ENCODE measurements at regions not wholly inside any gene's neighbourhood (a gene's known extent, or its start where the extent isn't known, plus 50 kb on each side); places are given as distances from the start of the nearest gene placed in this dataset.

DNA sequence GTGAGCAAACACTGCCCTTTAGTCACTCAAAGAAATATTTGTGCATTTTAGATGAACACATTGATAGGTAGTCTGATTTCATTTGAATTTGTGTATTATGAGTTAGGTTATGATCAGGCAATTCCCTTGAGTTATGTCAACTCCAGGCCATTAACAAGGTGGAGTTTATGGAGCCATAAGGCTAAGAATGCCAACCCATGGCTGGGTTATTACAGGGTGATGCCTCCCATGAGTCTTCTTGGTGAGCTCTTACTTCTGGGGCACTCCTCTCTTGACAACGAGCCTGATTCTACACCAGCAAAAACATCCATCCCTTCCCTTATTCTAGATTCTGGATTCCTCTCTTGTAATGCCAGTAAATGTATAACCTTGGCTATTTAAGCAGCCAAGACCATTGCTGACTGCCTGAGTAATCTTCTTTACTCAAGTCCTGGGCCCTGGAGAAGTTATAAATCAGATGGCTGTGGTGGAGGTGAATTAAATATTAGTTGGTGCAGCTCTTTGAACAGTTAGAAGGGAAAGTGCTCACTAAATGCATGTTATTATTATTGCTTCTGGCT is 645.7 kb upstream of the TENM4 start:
- Histone ChIP-seq H3K4me1 (no peaks in the 10 kb centered on the region), H3K4me3 (no peak overlapping the region), H3K36me3 (no peaks in the 10 kb centered on the region), H3K27ac (no peak overlapping the region), H3K9me3 (no peaks in the 10 kb centered on the region), H3K27me3 (no peaks in the 10 kb centered on the region)
- TF ChIP-seq, protein P1, sequence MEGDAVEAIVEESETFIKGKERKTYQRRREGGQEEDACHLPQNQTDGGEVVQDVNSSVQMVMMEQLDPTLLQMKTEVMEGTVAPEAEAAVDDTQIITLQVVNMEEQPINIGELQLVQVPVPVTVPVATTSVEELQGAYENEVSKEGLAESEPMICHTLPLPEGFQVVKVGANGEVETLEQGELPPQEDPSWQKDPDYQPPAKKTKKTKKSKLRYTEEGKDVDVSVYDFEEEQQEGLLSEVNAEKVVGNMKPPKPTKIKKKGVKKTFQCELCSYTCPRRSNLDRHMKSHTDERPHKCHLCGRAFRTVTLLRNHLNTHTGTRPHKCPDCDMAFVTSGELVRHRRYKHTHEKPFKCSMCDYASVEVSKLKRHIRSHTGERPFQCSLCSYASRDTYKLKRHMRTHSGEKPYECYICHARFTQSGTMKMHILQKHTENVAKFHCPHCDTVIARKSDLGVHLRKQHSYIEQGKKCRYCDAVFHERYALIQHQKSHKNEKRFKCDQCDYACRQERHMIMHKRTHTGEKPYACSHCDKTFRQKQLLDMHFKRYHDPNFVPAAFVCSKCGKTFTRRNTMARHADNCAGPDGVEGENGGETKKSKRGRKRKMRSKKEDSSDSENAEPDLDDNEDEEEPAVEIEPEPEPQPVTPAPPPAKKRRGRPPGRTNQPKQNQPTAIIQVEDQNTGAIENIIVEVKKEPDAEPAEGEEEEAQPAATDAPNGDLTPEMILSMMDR (IDR thresholded peaks at IDR 0.05): no peak
- no peak for DNase-seq
- intact Hi-C loops (cut with DNase I; ENCODE audit: low total_unique reads): no loop called here

DNA sequence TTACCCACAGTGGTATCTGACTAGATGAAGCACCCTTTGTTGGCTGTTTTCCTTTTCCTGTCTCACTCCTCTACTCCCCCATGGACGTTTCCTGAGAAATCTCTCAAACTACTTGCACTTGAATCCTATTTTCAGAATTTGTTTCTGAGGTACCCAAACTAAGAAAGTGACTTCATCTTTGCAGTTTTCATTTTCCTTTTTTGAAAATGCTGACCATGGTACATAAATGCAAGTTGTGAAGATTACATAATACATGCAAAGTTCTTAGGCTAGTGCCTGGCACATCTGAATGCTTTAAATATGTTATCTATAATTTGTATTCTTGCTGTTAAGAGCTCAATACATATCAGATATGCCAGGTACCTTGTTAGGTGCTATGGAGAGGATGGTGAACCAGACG is 644.7 kb upstream of the TENM4 start:
- H3K4me3 ChIP-seq: no peak overlapping the region

GRCh38 chr11:80084608-80085007 is 643.8 kb upstream of the TENM4 start:
- H3K27me3 ChIP-seq: no peaks in the 10 kb centered on the region
- H3K4me3 ChIP-seq: no peak overlapping the region
- H3K27ac ChIP-seq: no peak overlapping the region
- intact Hi-C loops (cut with DNase I; ENCODE audit: low total_unique reads): no loop called here
- H3K4me1 ChIP-seq: no peaks in the 10 kb centered on the region
- no peaks in the 10 kb centered on the region for H3K36me3 ChIP-seq
- no peak for DNase-seq
- TF ChIP-seq, protein P1 (IDR thresholded peaks at IDR 0.05): no peak
- no peaks in the 10 kb centered on the region for H3K9me3 ChIP-seq

More for the DNA sequence above, 644.7 kb upstream of the TENM4 start:
- Histone ChIP-seq H3K27me3 (no peaks in the 10 kb centered on the region), H3K27ac (no peak overlapping the region), H3K9me3 (no peaks in the 10 kb centered on the region), H3K36me3 (no peaks in the 10 kb centered on the region), H3K4me1 (no peaks in the 10 kb centered on the region)
- TF ChIP-seq, protein P1 (IDR thresholded peaks at IDR 0.05): no peak
- intact Hi-C loops (cut with DNase I; ENCODE audit: low total_unique reads): no loop called here
- DNase-seq: no peak

DNA sequence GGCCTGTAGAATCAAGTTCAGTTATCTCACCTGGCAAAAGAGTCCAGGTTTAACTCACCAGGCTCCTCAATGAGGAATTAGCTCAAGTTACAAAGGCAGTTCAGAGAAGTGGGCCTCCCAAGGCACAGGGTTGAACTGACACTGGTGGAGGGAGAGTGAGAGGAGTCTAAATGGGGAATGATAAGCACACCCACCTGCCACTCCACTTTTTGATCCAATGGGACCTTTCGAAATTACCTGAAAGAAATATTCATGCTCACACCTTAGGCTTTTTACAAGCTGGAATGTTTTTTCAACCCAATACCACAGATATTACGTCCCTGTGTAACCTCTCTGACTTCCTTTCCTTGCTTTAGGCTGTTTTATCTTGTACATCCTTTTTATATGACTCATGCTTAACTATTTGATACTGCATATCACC is 642.7 kb upstream of the TENM4 start:
- intact Hi-C loops (cut with DNase I; ENCODE audit: low total_unique reads): no loop called here

GRCh38 chr11:80082406-80082805 is 641.6 kb upstream of the TENM4 start:
- DNase-seq: no peak
- H3K36me3 ChIP-seq: no peaks in the 10 kb centered on the region
- H3K9me3 ChIP-seq: no peaks in the 10 kb centered on the region
- intact Hi-C loops (cut with DNase I; ENCODE audit: low total_unique reads): no loop called here
- H3K27me3 ChIP-seq: no peaks in the 10 kb centered on the region
- no peak overlapping the region for H3K27ac ChIP-seq
- H3K4me3 ChIP-seq: no peak overlapping the region
- TF ChIP-seq, protein P1 (IDR thresholded peaks at IDR 0.05): no peak
- no peaks in the 10 kb centered on the region for H3K4me1 ChIP-seq

More for the DNA sequence above, 642.7 kb upstream of the TENM4 start:
- no peaks in the 10 kb centered on the region for H3K4me1 ChIP-seq
- H3K36me3 ChIP-seq: no peaks in the 10 kb centered on the region
- TF ChIP-seq, protein P1 (IDR thresholded peaks at IDR 0.05): no peak
- no peaks in the 10 kb centered on the region for H3K9me3 ChIP-seq
- H3K27ac ChIP-seq: no peak overlapping the region
- DNase-seq: no peak
- no peaks in the 10 kb centered on the region for H3K27me3 ChIP-seq
- no peak overlapping the region for H3K4me3 ChIP-seq

DNA sequence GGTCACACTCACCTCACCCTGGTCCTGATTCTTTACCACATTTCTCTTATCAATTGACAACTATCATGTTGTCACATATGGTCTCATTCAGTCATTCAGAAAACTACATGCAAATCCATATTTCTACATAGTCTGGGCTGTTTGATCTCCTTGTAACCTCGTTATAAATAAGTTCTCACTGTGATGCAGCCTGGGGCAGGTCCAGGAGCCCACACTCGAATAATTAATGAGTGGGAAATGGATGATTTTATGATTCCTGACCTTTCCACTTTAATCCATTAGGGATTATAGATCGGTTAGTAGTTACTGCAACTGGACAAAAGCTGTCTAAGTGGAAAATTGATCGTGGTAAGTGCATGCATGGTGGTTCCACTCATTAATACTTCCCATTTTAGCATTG is 636.3 kb upstream of the TENM4 start:
- no peaks in the 10 kb centered on the region for H3K9me3 ChIP-seq
- intact Hi-C loops (cut with DNase I; ENCODE audit: low total_unique reads): no loop called here
- H3K36me3 ChIP-seq: no peaks in the 10 kb centered on the region
- H3K27me3 ChIP-seq: no peaks in the 10 kb centered on the region
- TF ChIP-seq, protein P1 (IDR thresholded peaks at IDR 0.05): no peak
- no peak for DNase-seq
- no peak overlapping the region for H3K4me3 ChIP-seq
- no peak overlapping the region for H3K27ac ChIP-seq
- no peaks in the 10 kb centered on the region for H3K4me1 ChIP-seq

Measured in tibial artery (tissue), 4 donors.